WTC11 (cell line): ENCODE measurements at regions not wholly inside any gene's neighbourhood (a gene's known extent, or its start where the extent isn't known, plus 50 kb on each side); places are given as distances from the start of the nearest gene placed in this dataset.

ENCODE experiments used
- CREM ChIP-seq: sonication (generic); formaldehyde crosslinking; IDR thresholded peaks from 2 replicates; pipeline ENCODE4 v1.8.1; 2022; ENCODE audit warnings: mild to moderate bottlenecking, missing genetic modification reagents, moderate library complexity
- CTCF ChIP-seq: fragments of 200-600 bp; IDR thresholded peaks from 2 replicates; pipeline ENCODE4 v1.8.0; 2022; ENCODE audit warnings: antibody characterized with exemption
- ELF4 ChIP-seq: sonication (generic); formaldehyde crosslinking; IDR thresholded peaks from 2 replicates; pipeline ENCODE4 v1.8.1; 2022; ENCODE audit warnings: low read depth, mild to moderate bottlenecking, moderate library complexity, missing genetic modification reagents
- ZNF232 ChIP-seq: sonication (generic); formaldehyde crosslinking; IDR thresholded peaks from 2 replicates; pipeline ENCODE4 v1.8.0; 2022; ENCODE audit warnings: mild to moderate bottlenecking, missing genetic modification reagents
- ZNF263 ChIP-seq: sonication (generic); formaldehyde crosslinking; IDR thresholded peaks from 2 replicates; pipeline ENCODE4 v1.8.1; 2022; ENCODE audit warnings: low read depth, mild to moderate bottlenecking, moderate library complexity, missing genetic modification reagents

- no peak for TF ChIP-seq ZNF232 (CRISPR knock-in tag)
- no peak for TF ChIP-seq CTCF
- no peak for TF ChIP-seq ELF4 (CRISPR knock-in tag)
- no peak for TF ChIP-seq ZNF263
- TF ChIP-seq CREM = no peak
These were observed 817.0 kb downstream of the FLRT2 start for GRCh38 chr14:86346818-86347384.
